ENCODE measurements at regions not wholly inside any gene's neighbourhood (a gene's known extent, or its start where the extent isn't known, plus 50 kb on each side); places are given as distances from the start of the nearest gene placed in this dataset.

DNA sequence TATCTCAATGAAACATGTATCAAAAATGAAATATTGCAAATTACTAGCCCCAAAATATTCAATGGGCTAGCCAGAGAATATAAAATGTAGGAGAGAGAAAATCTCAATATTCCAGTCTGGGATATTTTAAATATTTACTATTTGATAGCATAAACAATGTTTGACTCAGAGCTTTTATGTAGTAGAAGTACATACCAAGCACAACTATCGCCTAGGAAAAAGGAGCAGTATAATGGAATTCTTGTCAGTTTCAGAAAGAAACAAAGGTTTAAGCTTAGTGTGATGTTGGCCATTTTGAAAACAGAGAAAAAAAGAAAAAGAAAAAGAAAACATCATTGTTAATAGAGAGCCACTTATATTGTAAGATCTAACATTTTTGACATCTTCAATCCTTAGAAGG, 1961.9 kb upstream of the CELF4 start:
- no peak overlapping the region for H3K9ac ChIP-seq (ENCODE audit: low read length)
- H3K36me3 ChIP-seq (ENCODE audit: control insufficient read depth, insufficient read depth, low read length, severe bottlenecking), result no peaks in the 10 kb centered on the region
- peaks cover 4% of the 10 kb centered on the region for H3K4me1 ChIP-seq (ENCODE audit: control insufficient read depth, insufficient read depth, low read length)
- no peak for DNase-seq (ENCODE audit: low read depth)
- H3K9me3 ChIP-seq (ENCODE audit: control insufficient read depth, low read length), result no peaks in the 10 kb centered on the region
- H3K4me3 ChIP-seq (ENCODE audit: low read length), result no peak overlapping the region
- no peaks in the 10 kb centered on the region for H3K27me3 ChIP-seq (replicated peaks; ENCODE audit: control insufficient read depth, insufficient read depth, low read length)

DNA sequence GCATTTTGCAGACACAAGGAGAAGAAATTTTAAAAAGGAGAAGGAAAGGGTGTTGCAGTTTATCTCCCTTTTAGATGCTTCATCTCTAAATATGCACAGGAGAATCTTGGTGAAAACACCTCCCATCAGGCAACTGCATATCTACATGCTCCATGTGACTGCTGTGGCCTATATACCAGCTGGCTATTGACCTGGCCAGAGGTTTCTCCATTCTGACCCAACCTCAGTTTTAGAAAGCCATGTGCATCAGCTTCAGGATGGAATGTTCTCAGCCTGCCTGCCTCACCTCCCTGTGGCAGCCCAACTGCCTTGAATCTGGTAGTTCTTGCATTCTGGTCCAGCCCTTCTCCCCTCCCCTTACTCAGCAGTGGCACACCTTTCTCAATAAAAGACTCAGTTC, 1958.8 kb upstream of the CELF4 start:
- no peak for DNase-seq (ENCODE audit: low read depth)
- Histone ChIP-seq H3K4me1 (ENCODE audit: control insufficient read depth, insufficient read depth, low read length) (peaks cover 4% of the 10 kb centered on the region), H3K36me3 (ENCODE audit: control insufficient read depth, insufficient read depth, low read length, severe bottlenecking) (no peaks in the 10 kb centered on the region), H3K27me3 (replicated peaks; ENCODE audit: control insufficient read depth, insufficient read depth, low read length) (no peaks in the 10 kb centered on the region), H3K4me3 (ENCODE audit: low read length) (no peak overlapping the region), H3K9me3 (ENCODE audit: control insufficient read depth, low read length) (no peaks in the 10 kb centered on the region), H3K9ac (ENCODE audit: low read length) (no peak overlapping the region)

DNA sequence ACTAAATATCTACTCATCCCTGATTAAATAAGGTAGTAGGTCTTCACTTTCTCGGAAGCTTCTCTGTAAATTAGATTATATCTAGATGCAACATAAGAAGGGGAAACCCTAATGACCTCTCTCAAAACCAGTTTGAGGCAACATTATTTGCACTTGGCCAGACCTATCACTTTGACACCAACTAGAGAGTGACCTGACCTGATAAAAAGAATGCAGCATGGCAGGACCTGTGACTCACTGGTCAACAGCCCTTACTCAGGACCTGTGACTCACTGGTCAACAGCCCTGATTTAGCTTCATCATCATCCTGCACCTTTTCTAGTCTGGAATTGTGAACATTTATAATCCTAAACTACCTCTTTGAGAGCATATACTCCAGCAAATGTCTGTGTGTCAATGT, 1957.7 kb upstream of the CELF4 start:
- Histone ChIP-seq H3K36me3 (ENCODE audit: control insufficient read depth, insufficient read depth, low read length, severe bottlenecking) (no peaks in the 10 kb centered on the region), H3K9ac (ENCODE audit: low read length) (no peak overlapping the region), H3K4me1 (ENCODE audit: control insufficient read depth, insufficient read depth, low read length) (peaks cover 4% of the 10 kb centered on the region), H3K27me3 (replicated peaks; ENCODE audit: control insufficient read depth, insufficient read depth, low read length) (no peaks in the 10 kb centered on the region), H3K4me3 (ENCODE audit: low read length) (no peak overlapping the region), H3K9me3 (ENCODE audit: control insufficient read depth, low read length) (no peaks in the 10 kb centered on the region)
- no peak for DNase-seq (ENCODE audit: low read depth)

DNA sequence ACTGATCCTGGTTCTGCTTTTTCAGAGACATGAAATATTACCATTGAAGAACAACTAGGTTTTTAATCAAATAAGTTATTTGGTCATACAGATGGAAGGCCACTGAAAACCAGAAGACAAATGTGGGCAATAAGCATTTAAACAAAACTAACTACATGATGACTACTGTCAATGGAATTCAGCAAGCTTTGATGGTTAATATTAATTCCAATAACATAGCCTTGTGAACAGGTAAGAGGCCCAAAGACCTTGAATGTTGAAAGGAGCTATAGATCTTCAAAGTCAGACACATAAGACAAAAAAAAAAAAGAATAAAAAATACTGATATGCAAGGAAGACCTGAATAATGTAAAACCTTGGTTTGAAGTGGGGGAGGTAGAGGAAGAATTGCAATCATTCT, 1955.6 kb upstream of the CELF4 start:
- H3K4me1 ChIP-seq (ENCODE audit: control insufficient read depth, insufficient read depth, low read length), result peaks cover 4% of the 10 kb centered on the region
- no peak overlapping the region for H3K4me3 ChIP-seq (ENCODE audit: low read length)
- no peak for DNase-seq (ENCODE audit: low read depth)
- no peaks in the 10 kb centered on the region for H3K9me3 ChIP-seq (ENCODE audit: control insufficient read depth, low read length)
- H3K27me3 ChIP-seq (replicated peaks; ENCODE audit: control insufficient read depth, insufficient read depth, low read length), result no peaks in the 10 kb centered on the region
- H3K9ac ChIP-seq (ENCODE audit: low read length), result no peak overlapping the region
- no peaks in the 10 kb centered on the region for H3K36me3 ChIP-seq (ENCODE audit: control insufficient read depth, insufficient read depth, low read length, severe bottlenecking)

DNA sequence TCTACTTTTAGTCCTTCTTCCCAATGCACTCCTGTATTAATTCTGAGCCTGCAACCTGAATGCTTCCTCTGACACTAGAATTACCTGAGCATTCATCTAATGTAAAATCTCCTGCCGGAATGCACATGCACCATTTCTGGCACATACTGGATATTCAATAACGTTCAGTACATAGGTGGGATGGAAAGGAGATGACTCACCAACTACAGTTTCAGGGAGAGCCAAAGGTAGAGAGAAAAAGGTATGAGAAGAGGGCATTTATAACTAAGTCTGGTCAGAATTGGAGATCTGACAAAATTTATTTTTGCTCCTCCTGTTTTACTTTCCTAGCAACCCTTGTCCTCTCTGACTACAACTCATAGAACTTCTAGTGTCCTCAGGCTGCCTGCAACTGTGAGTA, 1954.1 kb upstream of the CELF4 start:
- no peaks in the 10 kb centered on the region for H3K27me3 ChIP-seq (replicated peaks; ENCODE audit: control insufficient read depth, insufficient read depth, low read length)
- H3K9me3 ChIP-seq (ENCODE audit: control insufficient read depth, low read length), result no peaks in the 10 kb centered on the region
- H3K4me3 ChIP-seq (ENCODE audit: low read length), result no peak overlapping the region
- no peaks in the 10 kb centered on the region for H3K36me3 ChIP-seq (ENCODE audit: control insufficient read depth, insufficient read depth, low read length, severe bottlenecking)
- peaks cover 4% of the 10 kb centered on the region for H3K4me1 ChIP-seq (ENCODE audit: control insufficient read depth, insufficient read depth, low read length)
- no peak overlapping the region for H3K9ac ChIP-seq (ENCODE audit: low read length)
- no peak for DNase-seq (ENCODE audit: low read depth)

DNA sequence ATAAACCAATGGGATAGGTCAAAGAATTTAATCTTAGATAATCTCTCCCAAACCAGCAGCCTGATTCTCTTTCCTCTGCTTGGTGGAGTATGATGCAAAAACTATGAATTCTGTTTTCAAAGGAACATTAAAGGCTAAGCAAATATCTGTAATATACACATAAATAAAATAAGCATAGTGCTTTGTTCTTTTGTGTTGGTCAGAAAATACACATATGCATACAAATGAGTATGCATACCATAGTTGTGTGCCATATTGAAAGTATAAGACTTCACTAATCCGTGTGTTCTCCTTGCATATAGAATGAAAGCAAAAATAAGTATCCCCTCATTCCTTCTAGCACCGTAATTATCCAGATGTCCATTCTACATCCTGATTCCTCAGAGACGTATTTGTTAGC, 1949.7 kb upstream of the CELF4 start:
- no peaks in the 10 kb centered on the region for H3K4me1 ChIP-seq (ENCODE audit: control insufficient read depth, insufficient read depth, low read length)
- H3K9me3 ChIP-seq (ENCODE audit: control insufficient read depth, low read length), result no peaks in the 10 kb centered on the region
- no peak overlapping the region for H3K4me3 ChIP-seq (ENCODE audit: low read length)
- H3K36me3 ChIP-seq (ENCODE audit: control insufficient read depth, insufficient read depth, low read length, severe bottlenecking), result no peaks in the 10 kb centered on the region
- peaks cover 4% of the 10 kb centered on the region for H3K27me3 ChIP-seq (replicated peaks; ENCODE audit: control insufficient read depth, insufficient read depth, low read length)
- H3K9ac ChIP-seq (ENCODE audit: low read length), result no peak overlapping the region
- DNase-seq (ENCODE audit: low read depth), result no peak

DNA sequence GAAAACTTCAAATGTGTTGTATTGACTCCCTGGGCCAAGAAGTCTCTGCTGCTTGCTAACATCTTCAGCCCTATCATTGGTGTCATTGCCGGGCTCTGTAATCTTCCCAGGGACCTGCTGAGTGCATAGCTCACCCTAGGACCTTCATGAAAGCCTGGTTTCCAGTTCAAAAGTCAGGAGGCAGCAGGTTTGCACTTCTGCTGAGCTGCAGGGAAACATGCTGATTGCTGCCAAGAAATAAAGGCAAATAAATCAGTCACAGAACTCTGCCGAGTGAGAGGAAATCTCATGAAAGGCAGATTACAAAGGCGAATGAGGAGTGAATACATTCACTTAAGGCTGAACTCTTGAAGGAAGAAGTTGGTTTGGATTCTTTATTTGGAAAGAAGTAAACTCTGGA, 1947.6 kb upstream of the CELF4 start:
- H3K9me3 ChIP-seq (ENCODE audit: control insufficient read depth, low read length), result no peaks in the 10 kb centered on the region
- H3K27me3 ChIP-seq (replicated peaks; ENCODE audit: control insufficient read depth, insufficient read depth, low read length), result peaks cover 4% of the 10 kb centered on the region
- H3K36me3 ChIP-seq (ENCODE audit: control insufficient read depth, insufficient read depth, low read length, severe bottlenecking), result no peaks in the 10 kb centered on the region
- no peak overlapping the region for H3K9ac ChIP-seq (ENCODE audit: low read length)
- no peak for DNase-seq (ENCODE audit: low read depth)
- no peaks in the 10 kb centered on the region for H3K4me1 ChIP-seq (ENCODE audit: control insufficient read depth, insufficient read depth, low read length)
- no peak overlapping the region for H3K4me3 ChIP-seq (ENCODE audit: low read length)

DNA sequence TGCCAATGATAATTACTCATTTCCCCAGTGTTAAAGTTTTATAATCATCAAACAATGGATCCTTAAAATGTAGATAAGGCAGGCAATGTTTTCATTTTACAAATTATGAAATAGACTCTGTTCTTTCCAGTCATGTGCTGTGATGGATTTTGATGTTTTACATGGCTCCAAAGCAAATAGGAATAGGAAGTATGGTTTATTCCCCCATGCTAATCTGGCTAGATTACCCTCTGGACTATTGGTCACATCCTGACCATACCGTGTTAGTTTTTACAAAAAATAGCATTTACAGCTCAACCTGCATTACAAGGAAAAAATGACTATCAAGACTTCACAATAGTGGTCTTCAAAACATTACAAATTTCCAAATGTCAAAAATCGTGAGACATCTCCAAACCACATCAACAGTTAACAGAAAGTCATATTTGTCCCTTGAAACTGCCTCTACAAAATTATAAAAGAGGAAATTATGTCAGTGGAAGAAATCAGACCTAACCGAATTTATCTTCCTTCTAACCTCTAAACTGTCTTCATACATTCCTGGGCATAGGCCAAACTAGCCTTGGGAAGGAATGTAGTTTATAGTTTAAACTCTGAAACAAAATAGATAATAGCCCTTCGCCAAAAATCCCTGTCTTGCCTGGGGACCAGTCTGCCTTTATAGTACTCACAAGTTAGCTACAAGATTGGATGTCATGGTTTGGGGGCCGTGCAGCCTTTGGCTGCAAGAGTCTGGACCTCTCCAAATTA, 1941.2 kb upstream of the CELF4 start:
- Histone ChIP-seq H3K4me1 (ENCODE audit: control insufficient read depth, insufficient read depth, low read length) (no peaks in the 10 kb centered on the region), H3K36me3 (ENCODE audit: control insufficient read depth, insufficient read depth, low read length, severe bottlenecking) (no peaks in the 10 kb centered on the region), H3K27me3 (replicated peaks; ENCODE audit: control insufficient read depth, insufficient read depth, low read length) (peaks cover 2% of the 10 kb centered on the region), H3K4me3 (ENCODE audit: low read length) (no peak overlapping the region), H3K9ac (ENCODE audit: low read length) (no peak overlapping the region), H3K9me3 (ENCODE audit: control insufficient read depth, low read length) (no peaks in the 10 kb centered on the region)
- DNase-seq (ENCODE audit: low read depth), result no peak

DNA sequence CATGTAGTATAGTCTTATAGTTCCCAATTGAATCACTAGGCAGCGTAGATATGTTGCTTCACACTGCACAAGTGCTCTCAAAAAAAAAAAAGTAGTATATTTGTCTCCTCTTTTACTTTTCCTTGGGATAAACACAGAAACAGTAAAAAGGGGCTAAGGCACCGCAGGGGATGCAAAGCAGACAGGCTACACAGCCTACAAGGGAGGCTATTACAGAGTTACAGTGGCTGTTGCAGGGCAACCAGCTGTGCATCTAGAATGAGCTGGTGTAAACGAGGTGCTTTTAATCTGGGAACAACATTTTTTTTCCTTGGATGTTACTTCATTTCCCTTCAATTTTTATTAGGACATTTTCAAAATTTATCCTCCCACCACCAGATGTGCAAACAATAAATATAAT, 1934.7 kb upstream of the CELF4 start:
- Histone ChIP-seq H3K9ac (ENCODE audit: low read length) (no peak overlapping the region), H3K4me3 (ENCODE audit: low read length) (no peak overlapping the region), H3K9me3 (ENCODE audit: control insufficient read depth, low read length) (no peaks in the 10 kb centered on the region), H3K4me1 (ENCODE audit: control insufficient read depth, insufficient read depth, low read length) (no peaks in the 10 kb centered on the region), H3K27me3 (replicated peaks; ENCODE audit: control insufficient read depth, insufficient read depth, low read length) (no peaks in the 10 kb centered on the region), H3K36me3 (ENCODE audit: control insufficient read depth, insufficient read depth, low read length, severe bottlenecking) (no peaks in the 10 kb centered on the region)
- no peak for DNase-seq (ENCODE audit: low read depth)

DNA sequence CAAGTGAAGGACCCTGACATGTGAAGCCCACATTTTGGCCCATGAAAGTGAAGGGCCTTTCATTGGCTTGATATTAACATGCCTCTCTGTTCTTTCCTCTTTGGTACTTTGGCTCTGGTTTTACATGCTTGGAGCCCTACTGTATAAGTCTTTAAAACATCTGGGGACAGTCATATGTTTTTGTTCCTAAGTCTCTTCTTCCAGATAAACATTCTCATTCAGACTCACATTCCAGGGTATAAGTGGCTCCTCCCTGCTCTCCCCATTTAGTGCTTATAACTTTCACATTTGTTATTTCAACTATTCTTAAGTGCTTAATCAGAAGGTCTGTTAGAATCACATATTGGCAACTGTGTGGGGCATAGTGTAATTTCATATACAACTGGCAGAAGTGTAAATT, 1932.2 kb upstream of the CELF4 start:
- Histone ChIP-seq H3K36me3 (ENCODE audit: control insufficient read depth, insufficient read depth, low read length, severe bottlenecking) (no peaks in the 10 kb centered on the region), H3K9ac (ENCODE audit: low read length) (no peak overlapping the region), H3K27me3 (replicated peaks; ENCODE audit: control insufficient read depth, insufficient read depth, low read length) (no peaks in the 10 kb centered on the region), H3K4me3 (ENCODE audit: low read length) (no peak overlapping the region), H3K9me3 (ENCODE audit: control insufficient read depth, low read length) (no peaks in the 10 kb centered on the region), H3K4me1 (ENCODE audit: control insufficient read depth, insufficient read depth, low read length) (no peaks in the 10 kb centered on the region)
- DNase-seq (ENCODE audit: low read depth), result no peak

DNA sequence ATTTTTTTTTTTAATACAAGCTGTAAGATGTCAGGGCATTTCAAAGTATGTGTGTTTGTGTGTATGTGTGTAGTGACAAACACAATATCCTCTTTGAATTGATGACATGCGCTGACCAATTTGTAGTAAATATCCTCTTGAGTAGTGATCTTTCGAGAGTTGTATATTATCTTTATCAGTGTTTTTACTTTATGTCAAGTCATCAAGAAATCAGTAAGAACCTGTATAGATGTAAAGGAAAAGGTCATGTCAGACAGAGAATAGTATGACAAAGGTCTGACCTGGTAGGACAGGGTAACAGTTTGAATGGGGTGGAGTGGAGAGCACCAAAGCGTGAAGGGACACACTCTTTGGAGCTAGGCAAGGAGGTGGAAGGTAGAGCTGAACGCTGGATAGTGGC, 1931.4 kb upstream of the CELF4 start:
- H3K4me3 ChIP-seq (ENCODE audit: low read length), result no peak overlapping the region
- DNase-seq (ENCODE audit: low read depth), result no peak
- no peaks in the 10 kb centered on the region for H3K36me3 ChIP-seq (ENCODE audit: control insufficient read depth, insufficient read depth, low read length, severe bottlenecking)
- H3K27me3 ChIP-seq (replicated peaks; ENCODE audit: control insufficient read depth, insufficient read depth, low read length), result no peaks in the 10 kb centered on the region
- no peak overlapping the region for H3K9ac ChIP-seq (ENCODE audit: low read length)
- H3K9me3 ChIP-seq (ENCODE audit: control insufficient read depth, low read length), result no peaks in the 10 kb centered on the region
- no peaks in the 10 kb centered on the region for H3K4me1 ChIP-seq (ENCODE audit: control insufficient read depth, insufficient read depth, low read length)

DNA sequence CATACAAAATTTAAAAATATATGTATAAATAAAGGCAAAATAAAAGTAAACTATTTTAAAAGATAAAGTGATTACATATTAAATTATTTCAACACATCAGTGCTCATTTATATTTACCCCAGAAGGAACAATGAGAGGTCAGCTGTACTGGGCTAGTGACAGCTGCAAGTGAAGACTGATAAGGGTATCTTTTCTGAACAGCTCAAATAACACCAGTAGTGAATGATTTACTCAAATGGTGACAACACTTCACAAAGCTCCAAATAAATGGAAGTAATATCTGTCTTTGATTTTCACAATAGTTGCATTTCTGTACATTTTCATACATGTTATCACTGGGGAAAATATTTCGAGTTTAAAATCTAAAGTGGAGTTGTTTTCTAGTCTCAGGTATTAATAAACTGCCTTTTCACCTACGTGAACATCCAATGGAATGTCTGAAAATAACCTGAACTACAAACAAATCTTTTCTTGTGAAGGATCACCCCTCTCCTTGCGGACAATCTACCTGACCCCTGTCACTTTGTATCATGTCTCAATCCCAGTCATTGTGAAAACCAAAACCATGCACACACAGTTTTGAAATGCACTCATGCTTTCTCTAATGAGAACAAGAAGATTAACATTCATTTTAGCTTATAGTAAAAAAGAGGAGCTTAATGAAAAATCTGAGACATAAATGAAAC, 1928.8 kb upstream of the CELF4 start:
- Histone ChIP-seq H3K9ac (ENCODE audit: low read length) (no peak overlapping the region), H3K9me3 (ENCODE audit: control insufficient read depth, low read length) (no peaks in the 10 kb centered on the region), H3K27me3 (replicated peaks; ENCODE audit: control insufficient read depth, insufficient read depth, low read length) (no peaks in the 10 kb centered on the region), H3K4me3 (ENCODE audit: low read length) (no peak overlapping the region), H3K4me1 (ENCODE audit: control insufficient read depth, insufficient read depth, low read length) (no peaks in the 10 kb centered on the region), H3K36me3 (ENCODE audit: control insufficient read depth, insufficient read depth, low read length, severe bottlenecking) (no peaks in the 10 kb centered on the region)
- DNase-seq (ENCODE audit: low read depth), result no peak
